ENCODE measurements at regions not wholly inside any gene's neighbourhood (a gene's known extent, or its start where the extent isn't known, plus 50 kb on each side); places are given as distances from the start of the nearest gene placed in this dataset.

- Histone ChIP-seq H3K9me3 (no peaks in the 10 kb centered on the region), H3K27ac (no peak overlapping the region), H3K4me3 (no peak overlapping the region), H3K4me1 (no peaks in the 10 kb centered on the region), H3K36me3 (no peaks in the 10 kb centered on the region), H3K27me3 (no peaks in the 10 kb centered on the region)
- DNase-seq = no peak
- no peak for TF ChIP-seq POLR2A (IDR thresholded peaks at IDR 0.05)
- no peak for TF ChIP-seq CTCF (IDR thresholded peaks at IDR 0.05)
- TF ChIP-seq EP300 (IDR thresholded peaks at IDR 0.05) = no peak
- no peak for TF ChIP-seq POLR2AphosphoS5 (IDR thresholded peaks at IDR 0.05)
- WGBS, 2 donors = 75 to 79% methylated on average over 2 of the region's 2 CpGs
- no peak for ATAC-seq (ENCODE audit: low FRiP score in 2 of 2)
Measured at GRCh38 chr14:30427401-30427800, 131.6 kb upstream of the G2E3 start.

GRCh38 chr14:30427846-30428245 is 131.1 kb upstream of the G2E3 start:
- no peak for ATAC-seq (ENCODE audit: low FRiP score in 2 of 2)
- Histone ChIP-seq H3K4me1 (no peaks in the 10 kb centered on the region), H3K9me3 (no peaks in the 10 kb centered on the region), H3K36me3 (no peaks in the 10 kb centered on the region), H3K27ac (no peak overlapping the region), H3K4me3 (no peak overlapping the region), H3K27me3 (no peaks in the 10 kb centered on the region)
- no peak for DNase-seq
- no peak for TF ChIP-seq EP300 (IDR thresholded peaks at IDR 0.05)

GRCh38 chr14:30431552-30431951 is 127.4 kb upstream of the G2E3 start:
- DNase-seq (no peak), ATAC-seq (ENCODE audit: low FRiP score in 2 of 2) (no peak)
- no peaks in the 10 kb centered on the region for H3K27me3 ChIP-seq
- no peak overlapping the region for H3K4me3 ChIP-seq
- 46 to 58% methylated on average over 1 of the region's 1 CpG for WGBS, 2 donors
- H3K4me1 ChIP-seq = no peaks in the 10 kb centered on the region
- no peaks in the 10 kb centered on the region for H3K9me3 ChIP-seq
- H3K36me3 ChIP-seq = no peaks in the 10 kb centered on the region
- TF ChIP-seq POLR2AphosphoS5 (IDR thresholded peaks at IDR 0.05) (no peak), CTCF (IDR thresholded peaks at IDR 0.05) (no peak), EP300 (IDR thresholded peaks at IDR 0.05) (no peak), POLR2A (IDR thresholded peaks at IDR 0.05) (no peak)
- no peak overlapping the region for H3K27ac ChIP-seq

- TF ChIP-seq CTCF (IDR thresholded peaks at IDR 0.05) = no peak
- no peak for TF ChIP-seq EP300 (IDR thresholded peaks at IDR 0.05)
- TF ChIP-seq POLR2A (IDR thresholded peaks at IDR 0.05) = no peak
- TF ChIP-seq POLR2AphosphoS5 (IDR thresholded peaks at IDR 0.05) = no peak
- ATAC-seq (ENCODE audit: low FRiP score in 2 of 2) = no peak
- Histone ChIP-seq H3K9me3 (no peaks in the 10 kb centered on the region), H3K27me3 (no peaks in the 10 kb centered on the region), H3K4me1 (no peaks in the 10 kb centered on the region), H3K36me3 (no peaks in the 10 kb centered on the region), H3K27ac (no peak overlapping the region), H3K4me3 (no peak overlapping the region)
- 85 to 90% methylated on average over 4 of the region's 4 CpGs for whole genome bisulfite sequencing, 2 donors
- DNase-seq = no peak
Measured at GRCh38 chr14:30440961-30441360, 118.0 kb upstream of the G2E3 start.

GRCh38 chr14:30443368-30444007 is 115.5 kb upstream of the G2E3 start:
- WGBS, 2 donors = 48 to 49% methylated on average over 7 of the region's 7 CpGs
- ATAC-seq (ENCODE audit: low FRiP score in 2 of 2) (no peak), DNase-seq (no peak)
- no peaks in the 10 kb centered on the region for H3K4me1 ChIP-seq
- TF ChIP-seq EP300 (IDR thresholded peaks at IDR 0.05) (no peak), CTCF (IDR thresholded peaks at IDR 0.05) (peak in 1 of 6 experiments; percentile 17)
- no peaks in the 10 kb centered on the region for H3K9me3 ChIP-seq
- H3K27ac ChIP-seq = no peak overlapping the region
- no peak overlapping the region for H3K4me3 ChIP-seq
- H3K27me3 ChIP-seq = no peaks in the 10 kb centered on the region
- H3K36me3 ChIP-seq = no peaks in the 10 kb centered on the region

Measured in upper lobe of left lung (tissue), 6 donors.